T-helper 1 cell treated with Interleukin-12 subunit alpha and Interleukin-12 subunit beta and Interleukin-4 antibody, amounts not matched to agents 30 ng/mL and 1 ng/mL, for 36 hours (primary cell): ENCODE measurements at regions not wholly inside any gene's neighbourhood (a gene's known extent, or its start where the extent isn't known, plus 50 kb on each side); places are given as distances from the start of the nearest gene placed in this dataset.
"Not testable (repeated sequence)": the region's sequence is repeated elsewhere in the genome, so short reads cannot be mapped to it uniquely, and the experiment has no call there.

Experiments used
- intact Hi-C: fragments of 100-400 bp; cut with micrococcal nuclease; formaldehyde crosslinking; loops from one replicate; pipeline ENCODE4 v1.15.1; 2024

DNA sequence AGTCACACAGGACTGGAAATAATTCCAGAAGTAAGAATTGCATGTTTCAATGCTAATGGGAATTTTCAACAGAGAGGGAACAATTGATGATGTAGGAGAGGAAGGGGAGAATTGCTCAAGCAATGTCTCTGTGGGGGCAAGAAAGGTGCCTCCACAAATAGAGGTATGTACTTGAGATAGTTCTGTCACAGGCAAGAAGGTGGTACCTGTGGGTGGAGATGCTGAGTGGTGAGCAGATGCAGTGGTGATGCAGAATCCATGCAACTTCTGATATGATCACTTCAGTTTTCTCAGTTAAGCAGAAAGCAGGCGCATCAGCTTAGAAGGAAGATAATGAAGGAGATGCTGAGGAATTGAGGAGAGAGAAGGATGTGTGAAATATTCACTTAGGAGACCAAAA lies 55.1 kb upstream of the SEC24B start:
- intact Hi-C loops = no loop called here

DNA sequence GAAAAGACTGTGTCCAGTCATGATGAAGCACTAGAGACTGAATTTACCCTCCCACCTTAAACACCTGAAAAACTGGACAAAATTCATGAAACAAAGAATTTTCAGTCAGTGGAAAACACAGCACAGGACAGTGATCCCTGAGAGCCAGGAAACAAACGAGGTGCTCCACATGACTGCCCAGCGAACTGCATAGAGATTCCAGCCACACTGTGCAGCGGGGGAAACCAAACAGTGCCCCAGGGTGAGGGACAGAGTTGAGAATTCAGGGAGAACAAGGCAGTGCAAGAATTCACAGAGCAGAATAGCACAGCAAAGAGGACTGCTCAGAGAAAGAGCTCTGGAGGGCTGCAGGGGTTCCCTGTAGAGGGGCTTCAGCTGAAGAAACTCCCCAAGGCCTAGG lies 55.5 kb upstream of the SEC24B start:
- intact Hi-C loops = no loop called here

DNA sequence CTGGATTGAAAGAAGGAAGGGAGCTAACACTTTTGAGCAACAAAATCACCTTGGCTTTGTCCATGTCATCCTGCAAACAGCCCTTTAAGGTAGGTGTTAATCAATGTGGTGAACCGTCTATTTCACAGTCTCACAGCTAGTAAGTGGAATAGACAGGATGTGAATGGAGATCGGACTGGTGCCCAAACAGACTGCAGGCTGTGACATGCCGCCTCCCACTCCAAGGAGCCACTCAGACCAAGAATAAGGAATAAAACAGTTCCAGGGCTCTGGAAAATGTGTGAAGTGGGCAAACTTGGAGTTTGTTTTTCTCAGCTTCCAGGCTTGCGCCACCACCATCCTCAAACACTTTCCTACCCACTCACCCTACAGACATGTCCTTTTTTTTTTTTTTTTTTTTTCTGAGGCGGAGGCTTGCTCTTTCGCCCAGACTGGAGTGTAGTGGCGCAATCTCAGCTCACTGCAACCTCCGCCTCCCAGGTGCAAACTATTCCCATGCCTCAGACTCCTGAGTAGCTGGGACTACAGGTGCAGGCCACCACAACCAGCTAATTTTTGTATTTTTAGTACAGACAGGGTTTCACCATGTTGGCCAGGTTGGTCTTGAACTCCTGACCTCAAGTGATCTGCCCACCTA lies 57.7 kb upstream of the SEC24B start:
- intact Hi-C loops = no loop called here

DNA sequence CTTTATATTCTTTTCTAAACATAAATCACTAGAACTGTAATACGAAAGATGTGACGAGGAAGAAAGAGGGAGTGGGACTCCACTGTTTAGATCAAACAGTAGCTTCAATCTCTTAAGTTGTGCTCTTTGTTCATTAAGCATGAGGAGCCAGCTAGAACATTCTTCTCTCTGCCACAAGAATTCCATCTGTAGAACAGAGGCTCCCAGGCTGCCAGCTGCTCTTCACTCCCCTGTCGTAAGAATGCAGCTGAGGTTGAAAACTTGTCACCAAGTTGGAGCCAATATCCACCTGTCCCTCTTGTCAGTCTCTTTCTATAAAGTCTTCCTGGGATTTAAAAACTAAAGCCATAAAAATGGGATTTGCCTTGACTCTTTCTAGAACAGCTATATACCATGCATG lies 65.0 kb upstream of the SEC24B start:
- intact Hi-C loops = no loop called here

DNA sequence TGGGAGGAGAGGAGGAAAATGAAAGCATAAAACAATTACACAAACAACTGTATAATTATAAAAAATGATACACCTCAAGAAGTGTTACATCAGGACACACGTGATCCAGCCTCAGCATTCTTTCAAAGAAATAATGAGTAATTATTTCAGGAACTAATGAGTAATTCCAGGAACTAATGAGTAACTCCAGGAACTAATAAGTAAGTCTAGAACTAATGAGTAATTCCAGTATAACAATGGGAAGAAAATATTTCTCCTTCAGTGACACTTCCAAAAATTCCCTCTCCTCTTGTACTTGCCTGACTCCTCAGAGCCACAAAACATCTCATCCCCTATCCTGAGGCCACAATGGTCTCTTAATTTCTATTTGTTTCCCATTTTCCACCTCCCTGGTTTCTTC lies 63.5 kb upstream of the COL25A1 start:
- intact Hi-C loops = no loop called here

DNA sequence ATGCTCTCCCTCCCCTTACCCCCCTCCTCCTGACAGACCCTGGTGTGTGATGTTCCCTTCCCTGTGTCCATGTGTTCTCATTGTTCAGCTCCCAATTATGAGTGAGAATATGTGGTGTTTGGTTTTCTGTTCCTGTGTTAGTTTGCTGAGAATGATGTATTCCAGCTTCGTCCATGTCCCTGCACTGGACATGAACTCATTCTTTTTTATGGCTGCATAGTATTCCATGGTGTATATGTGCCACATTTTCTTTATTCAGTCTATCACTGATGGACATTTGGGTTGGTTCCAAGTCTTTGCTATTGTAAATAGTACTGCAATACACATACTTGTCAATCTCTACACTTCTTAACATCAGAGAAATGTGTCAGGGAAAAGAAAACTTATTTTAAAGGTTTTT lies 62.8 kb upstream of the COL25A1 start:
- intact Hi-C loops = not testable (repeated sequence)

DNA sequence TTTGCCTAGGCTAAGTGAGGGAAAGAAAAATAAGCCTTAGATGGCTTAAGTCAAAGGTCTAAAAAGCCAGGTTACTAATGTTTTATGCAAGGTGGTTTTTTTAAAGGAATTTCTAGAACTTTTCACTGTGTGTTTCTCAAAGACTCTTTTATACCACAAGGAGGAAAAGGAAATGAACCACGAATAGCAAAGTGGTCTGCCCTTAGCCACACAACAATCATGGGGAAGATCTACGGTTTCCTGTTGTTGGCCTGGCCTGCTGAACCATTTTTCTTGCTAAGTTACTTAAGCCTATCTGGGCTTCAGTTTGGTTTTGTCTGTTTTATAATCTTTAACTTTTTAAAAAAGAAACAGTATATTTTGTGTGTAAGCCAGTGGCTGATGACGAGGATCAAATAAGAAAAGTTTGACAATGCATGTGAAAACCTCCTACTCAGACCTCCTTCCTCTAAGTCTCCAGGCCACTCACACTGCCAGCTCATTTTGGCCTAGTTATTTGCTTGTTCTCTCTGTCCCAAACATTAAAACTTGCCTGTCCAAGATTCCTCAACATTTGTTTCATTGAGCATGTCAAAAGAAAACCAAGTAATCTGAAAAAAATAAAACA lies 56.7 kb upstream of the COL25A1 start:
- intact Hi-C loops = loop anchor here (5.0 kb wide), 3 partner anchors 62 to 507 kb away; partner anchors contain the start of gene GAR1

DNA sequence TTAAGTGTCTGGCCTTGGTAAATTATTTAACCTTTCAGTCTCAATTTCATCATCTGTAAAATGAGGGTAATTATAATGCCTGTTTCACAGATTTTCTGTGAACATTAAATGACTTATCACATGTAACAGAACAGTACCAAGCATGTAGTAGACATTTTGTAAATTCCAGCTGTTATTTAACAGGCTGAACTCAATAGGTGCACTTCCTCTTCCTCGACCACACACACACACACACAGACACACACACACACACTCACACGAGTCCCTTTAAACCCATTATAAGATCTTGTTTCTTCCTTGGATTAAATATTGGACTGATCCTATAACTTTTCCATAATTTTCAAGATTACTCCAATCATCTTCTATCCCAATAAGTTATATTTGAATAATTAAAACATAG lies 53.4 kb upstream of the COL25A1 start:
- intact Hi-C loops = loop anchor here (5.0 kb wide), 3 partner anchors 59 to 504 kb away; partner anchors contain the start of gene GAR1

DNA sequence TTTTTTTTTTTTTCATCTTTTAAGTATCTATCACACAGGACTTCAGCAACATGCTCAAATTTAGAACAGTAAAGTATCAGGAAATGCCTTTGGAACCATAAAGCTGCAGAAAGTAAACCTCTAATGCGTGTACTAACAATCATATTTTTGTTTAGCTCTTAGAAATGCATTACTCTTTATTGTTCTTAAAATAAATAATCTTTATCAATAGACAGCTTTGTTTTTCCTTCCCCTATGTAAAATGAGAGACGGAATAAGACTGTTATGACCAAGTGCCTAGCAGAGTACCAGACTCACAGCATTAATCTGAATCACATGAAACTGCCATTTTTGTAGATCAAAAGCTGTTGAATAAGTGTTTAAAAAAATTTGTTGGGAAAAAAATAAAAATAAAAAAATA lies 50.5 kb upstream of the COL25A1 start:
- intact Hi-C loops = no loop called here
